HG03060 (cell line): ENCODE measurements at regions not wholly inside any gene's neighbourhood (a gene's known extent, or its start where the extent isn't known, plus 50 kb on each side); places are given as distances from the start of the nearest gene placed in this dataset.
A peak's percentile ranks its signal among the peaks of the same experiment; 100 is the strongest.

Experiments used
- ATAC-seq: cut with Tn5 transposase; IDR thresholded peaks from one replicate; pipeline ENCODE4 v1.9.1; 2021; ENCODE audit warnings: low read depth, moderate number of reproducible peaks; ENCODE audit not compliant: unreplicated experiment

- ATAC-seq: no peak
Observed at GRCh38 chr13:39159393-39159792, 121.1 kb downstream of the NHLRC3 start.

GRCh38 chr13:39159846-39160370 lies 121.7 kb downstream of the NHLRC3 start:
- no peak for ATAC-seq

GRCh38 chr13:39167018-39167417 lies 128.8 kb downstream of the NHLRC3 start:
- no peak for ATAC-seq

GRCh38 chr13:39170711-39171110 lies 132.5 kb downstream of the NHLRC3 start:
- no peak for ATAC-seq

GRCh38 chr13:39185326-39185725 lies 147.1 kb downstream of the NHLRC3 start:
- no peak for ATAC-seq

DNA sequence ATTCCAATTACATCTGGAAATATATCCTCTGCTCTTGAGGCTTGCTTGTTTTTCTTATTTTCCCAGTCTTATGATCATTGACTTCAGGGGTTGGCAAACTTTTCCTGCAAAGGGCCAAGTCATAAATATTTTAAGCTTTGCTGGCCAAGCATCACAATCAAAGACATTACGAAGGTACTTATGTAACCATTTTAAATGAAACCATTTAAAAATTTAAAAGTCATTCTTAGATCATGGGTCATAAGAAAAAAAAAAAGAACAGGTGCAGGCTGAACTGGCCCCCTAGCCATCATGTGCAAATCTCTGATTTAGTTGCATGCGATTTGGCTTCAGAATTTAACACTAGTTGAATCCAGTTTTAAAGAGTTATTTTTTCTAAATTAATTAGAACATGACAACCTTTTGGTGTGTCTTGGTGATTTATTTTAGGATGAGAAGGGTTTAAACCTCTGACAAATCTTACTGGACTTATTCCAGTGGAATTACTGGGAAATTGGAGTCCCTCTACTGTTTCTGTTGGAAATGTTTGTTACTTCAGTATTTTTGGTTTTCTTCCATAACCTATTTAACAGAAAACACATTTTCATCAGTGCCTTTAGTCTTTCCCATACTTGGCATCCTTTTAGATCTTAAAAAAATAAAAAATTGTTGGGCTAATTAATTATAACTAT lies 148.1 kb downstream of the NHLRC3 start:
- no peak for ATAC-seq

DNA sequence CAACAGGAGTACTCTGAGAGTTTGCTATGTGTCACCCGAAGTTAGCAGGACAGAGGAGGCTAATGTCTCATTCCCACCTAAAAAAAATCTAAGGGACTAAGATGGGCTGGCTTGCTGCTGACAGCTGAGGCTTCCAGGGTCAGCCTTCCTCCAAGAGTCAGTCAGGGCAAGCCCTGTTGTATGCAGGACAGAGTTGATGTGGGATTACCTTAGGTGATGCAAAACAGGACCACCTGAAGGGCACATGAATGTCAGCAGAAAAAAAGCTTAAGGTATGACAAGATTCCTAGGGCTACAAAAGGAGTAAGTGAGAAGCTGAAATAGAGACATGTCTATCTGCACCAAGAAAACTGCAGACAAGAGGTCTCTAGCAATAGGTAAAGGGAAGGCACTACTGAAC lies 151.5 kb downstream of the NHLRC3 start:
- no peak for ATAC-seq

GRCh38 chr13:39196965-39197646 lies 158.8 kb downstream of the NHLRC3 start:
- peak; percentile 59 for ATAC-seq

DNA sequence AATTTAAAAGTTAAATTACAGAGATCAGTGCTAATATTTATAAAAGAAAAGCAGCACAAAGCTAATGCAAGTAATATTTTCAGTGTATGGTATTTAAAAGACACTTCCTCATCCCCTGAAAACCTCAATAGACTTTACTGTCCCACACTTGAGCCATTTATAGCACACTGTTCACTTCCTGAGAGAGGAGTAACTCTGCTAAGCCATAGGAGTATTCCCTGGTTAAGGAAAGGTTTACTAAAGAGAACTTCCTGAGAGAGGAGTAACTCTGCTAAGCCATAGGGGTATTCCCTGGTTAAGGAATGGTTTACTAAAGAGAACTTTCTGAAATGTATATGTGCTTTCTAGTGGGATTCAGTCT lies 159.4 kb downstream of the NHLRC3 start:
- peak; percentile 14 for ATAC-seq

DNA sequence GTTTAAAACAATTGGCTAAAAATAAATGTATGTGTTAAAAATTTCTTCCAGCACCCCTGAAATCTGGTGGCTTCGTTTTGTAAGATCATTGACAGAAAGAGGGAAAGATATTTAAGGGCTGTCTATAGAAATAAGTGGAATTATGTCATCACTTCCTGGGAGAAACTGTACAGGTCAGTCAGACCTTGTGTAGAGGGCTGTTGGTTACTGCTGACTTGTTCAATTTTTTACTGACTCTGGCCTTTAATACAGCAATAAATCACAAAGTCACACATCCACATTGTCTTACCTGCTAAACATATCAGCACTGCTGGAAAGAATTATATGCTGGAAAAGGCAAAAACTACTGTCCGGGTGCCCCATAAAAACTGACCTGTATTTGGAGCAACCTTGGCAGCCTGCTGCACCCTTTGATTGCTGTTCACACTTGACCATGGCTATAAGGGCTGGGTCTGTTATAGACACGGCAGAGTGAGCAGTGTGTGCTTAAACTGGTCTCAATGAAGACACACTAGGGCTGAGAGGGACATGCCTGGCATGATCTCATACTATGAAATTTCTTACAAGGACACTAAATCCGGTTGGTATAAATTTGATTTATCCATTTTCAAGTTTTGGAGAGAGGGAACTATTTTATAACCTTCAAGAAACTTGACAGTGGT lies 162.1 kb downstream of the NHLRC3 start:
- ATAC-seq: no peak

- ATAC-seq: no peak
Observed at GRCh38 chr13:39201180-39201579, 162.9 kb downstream of the NHLRC3 start.

DNA sequence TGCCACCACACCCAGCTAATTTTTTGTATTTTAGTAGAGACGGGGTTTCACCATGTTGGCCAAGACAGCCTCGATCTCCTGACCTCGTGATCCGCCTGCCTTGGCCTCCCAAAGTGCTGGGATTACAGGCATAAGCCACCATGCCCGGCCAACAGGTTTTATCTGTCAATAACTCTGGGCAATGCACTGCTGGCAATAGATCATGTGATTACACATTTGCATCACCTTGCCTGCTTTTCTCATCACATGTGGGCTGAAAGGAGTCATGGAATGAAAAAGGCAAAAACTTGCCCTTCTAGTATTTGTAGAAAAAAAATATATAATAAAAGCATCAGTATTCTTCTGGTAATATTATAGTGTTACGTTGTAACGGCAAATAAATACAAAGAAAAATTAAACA lies 164.5 kb downstream of the NHLRC3 start:
- ATAC-seq: no peak

- ATAC-seq: no peak
Observed at GRCh38 chr13:39208636-39209035, 170.4 kb downstream of the NHLRC3 start.

DNA sequence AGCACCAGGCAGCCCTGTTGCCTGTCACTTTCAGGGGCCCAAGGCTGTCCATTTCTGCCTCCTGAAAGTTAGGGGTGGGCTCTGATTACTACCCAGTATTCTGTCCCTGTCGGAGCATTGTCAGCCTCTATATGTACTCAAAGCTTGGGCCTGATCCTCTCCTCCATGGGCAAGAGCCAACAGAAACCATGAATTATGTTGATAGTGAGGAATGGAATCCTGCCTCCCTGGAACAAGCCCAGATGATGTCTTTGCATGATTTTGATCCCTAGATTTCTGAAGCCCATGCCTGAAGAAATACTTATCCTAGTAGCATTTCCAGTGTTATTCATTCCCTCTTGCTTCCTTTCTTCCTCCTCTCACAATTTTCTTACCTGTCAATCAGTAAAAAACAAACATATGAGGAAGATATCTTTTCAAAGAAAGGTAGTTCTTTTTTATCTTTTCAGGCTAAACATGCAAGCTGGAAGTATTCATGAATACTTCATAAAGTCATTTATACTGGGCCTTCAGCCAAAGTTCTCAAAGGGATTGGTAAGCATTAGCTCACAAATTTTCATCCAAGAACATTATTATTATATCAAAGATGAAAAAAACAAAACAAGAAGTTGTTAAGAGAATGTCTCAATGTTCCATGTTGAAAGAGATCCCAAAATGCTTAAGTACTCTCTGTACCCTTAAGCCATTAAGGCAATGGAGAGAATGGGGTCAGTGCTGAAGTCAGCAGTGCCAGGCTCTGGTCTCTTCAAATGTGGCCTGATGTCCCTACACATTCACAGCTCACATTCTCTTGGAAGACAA lies 171.7 kb downstream of the NHLRC3 start:
- ATAC-seq: no peak

GRCh38 chr13:39210961-39211534 lies 172.8 kb downstream of the NHLRC3 start:
- ATAC-seq: no peak

DNA sequence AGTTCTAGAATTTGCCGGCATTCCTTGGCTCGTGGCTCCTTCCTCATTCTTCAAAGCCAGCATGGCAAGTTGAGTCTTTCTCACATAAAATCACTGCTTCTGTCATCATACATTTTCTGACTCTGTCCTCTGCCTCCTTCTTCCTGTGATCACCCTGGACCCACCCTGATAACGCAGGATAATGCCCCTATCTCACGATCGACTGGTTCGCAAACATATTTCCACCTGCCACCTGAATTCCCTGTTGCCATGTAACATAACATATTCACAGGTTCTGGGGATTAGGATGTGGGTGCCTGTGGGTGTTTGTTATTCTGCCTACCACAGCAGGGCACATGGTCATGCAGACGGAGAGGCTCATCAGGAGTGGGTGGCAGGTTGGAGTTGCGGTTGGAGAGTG lies 177.7 kb downstream of the NHLRC3 start:
- ATAC-seq: no peak

DNA sequence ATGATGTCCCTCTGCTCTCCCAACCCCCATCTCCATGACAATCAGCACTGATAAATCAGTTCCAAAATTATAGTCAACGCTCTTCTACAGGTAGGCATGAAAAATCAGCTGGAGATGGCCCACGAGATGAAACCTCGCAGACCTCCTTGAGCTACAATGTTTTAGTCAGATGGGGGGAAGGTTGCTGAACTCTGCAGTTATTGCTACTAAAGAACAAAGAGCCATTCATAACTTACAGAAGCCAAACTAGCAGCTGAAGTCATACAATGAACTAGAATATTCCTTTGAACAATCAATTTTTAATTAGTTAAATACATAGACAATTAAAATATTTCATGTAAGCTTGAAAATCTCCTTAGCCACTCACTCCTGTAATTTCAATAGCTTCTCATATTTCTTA lies 179.2 kb downstream of the NHLRC3 start:
- no peak for ATAC-seq

GRCh38 chr13:39224671-39225240 lies 186.5 kb downstream of the NHLRC3 start:
- ATAC-seq: no peak

- no peak for ATAC-seq
Observed at GRCh38 chr13:39225860-39226259, 187.6 kb downstream of the NHLRC3 start.

DNA sequence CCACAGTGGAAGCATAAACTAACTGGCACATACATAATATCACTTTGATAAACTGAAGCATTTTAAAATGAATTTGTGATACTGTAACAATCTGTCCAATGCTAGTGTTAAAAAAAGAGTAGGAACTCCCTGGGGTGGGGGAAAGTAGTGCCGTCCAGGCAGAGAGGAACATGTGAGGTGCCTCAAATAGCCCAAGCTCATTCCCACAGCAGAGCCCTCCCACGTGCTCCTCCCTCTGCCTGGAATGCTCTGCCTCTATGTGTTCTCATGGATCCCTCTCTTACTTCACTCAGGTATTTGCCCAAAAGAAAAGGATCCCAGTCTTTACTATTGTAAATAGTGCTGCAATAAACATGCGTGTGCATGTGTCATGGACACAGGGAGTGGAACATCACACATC lies 188.1 kb downstream of the NHLRC3 start:
- ATAC-seq: no peak
